ENCODE measurements at regions not wholly inside any gene's neighbourhood (a gene's known extent, or its start where the extent isn't known, plus 50 kb on each side); places are given as distances from the start of the nearest gene placed in this dataset.

DNA sequence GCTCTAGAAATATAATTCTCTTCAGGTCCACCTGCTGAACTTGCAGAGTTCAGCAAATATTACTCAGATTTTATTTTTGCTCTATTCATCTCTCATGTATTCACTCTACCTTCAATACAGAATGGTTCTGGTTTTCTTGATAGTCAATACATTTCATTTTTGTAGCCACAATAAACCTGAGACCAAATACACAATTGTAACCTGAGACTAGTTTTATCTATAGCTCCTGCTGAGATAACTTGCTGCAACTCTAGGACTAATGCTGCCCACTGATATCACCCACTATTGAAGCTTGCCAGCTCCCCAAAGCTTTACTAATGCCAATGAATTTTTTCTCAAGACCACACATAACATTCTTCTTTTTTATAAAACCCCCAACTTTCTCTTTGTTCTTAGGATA is 229.3 kb downstream of the NSUN3 start:
- TF ChIP-seq, protein P1, sequence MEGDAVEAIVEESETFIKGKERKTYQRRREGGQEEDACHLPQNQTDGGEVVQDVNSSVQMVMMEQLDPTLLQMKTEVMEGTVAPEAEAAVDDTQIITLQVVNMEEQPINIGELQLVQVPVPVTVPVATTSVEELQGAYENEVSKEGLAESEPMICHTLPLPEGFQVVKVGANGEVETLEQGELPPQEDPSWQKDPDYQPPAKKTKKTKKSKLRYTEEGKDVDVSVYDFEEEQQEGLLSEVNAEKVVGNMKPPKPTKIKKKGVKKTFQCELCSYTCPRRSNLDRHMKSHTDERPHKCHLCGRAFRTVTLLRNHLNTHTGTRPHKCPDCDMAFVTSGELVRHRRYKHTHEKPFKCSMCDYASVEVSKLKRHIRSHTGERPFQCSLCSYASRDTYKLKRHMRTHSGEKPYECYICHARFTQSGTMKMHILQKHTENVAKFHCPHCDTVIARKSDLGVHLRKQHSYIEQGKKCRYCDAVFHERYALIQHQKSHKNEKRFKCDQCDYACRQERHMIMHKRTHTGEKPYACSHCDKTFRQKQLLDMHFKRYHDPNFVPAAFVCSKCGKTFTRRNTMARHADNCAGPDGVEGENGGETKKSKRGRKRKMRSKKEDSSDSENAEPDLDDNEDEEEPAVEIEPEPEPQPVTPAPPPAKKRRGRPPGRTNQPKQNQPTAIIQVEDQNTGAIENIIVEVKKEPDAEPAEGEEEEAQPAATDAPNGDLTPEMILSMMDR (IDR thresholded peaks at IDR 0.05; ENCODE audit: control extremely low read depth in 1 of 3, insufficient read depth in 1 of 3, low read depth in 1 of 3, low read length in 3 of 3) = no peak
- no peak for TF ChIP-seq POLR2A (IDR thresholded peaks at IDR 0.05; ENCODE audit: control extremely low read depth in 1 of 2, low read depth in 2 of 2, low read length in 2 of 2)
- no peak for TF ChIP-seq ZNF274 (IDR thresholded peaks at IDR 0.05; ENCODE audit: borderline replicate concordance, extremely low read depth, low read length)
- TF ChIP-seq, protein P2, sequence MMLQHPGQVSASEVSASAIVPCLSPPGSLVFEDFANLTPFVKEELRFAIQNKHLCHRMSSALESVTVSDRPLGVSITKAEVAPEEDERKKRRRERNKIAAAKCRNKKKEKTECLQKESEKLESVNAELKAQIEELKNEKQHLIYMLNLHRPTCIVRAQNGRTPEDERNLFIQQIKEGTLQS (IDR thresholded peaks at IDR 0.05; ENCODE audit: insufficient read depth, low read depth, low read length) = no peak
- no peak for TF ChIP-seq KDM5A (IDR thresholded peaks at IDR 0.05; ENCODE audit: low read length)
- TF ChIP-seq BACH1 (IDR thresholded peaks at IDR 0.05; ENCODE audit: low read length) = no peak
- no peak for TF ChIP-seq GABPA (IDR thresholded peaks at IDR 0.05; ENCODE audit: borderline replicate concordance, insufficient read depth, low read length)
- TF ChIP-seq EZH2 (IDR thresholded peaks at IDR 0.05; ENCODE audit: low read depth, low read length, severe bottlenecking) = no peak
- TF ChIP-seq SIN3A (conservative IDR thresholded peaks at IDR 0.05 in 1 of 2, IDR thresholded peaks at IDR 0.05 in 1 of 2; ENCODE audit: low read depth in 1 of 2, low read length in 2 of 2) = no peak
- no peak for TF ChIP-seq KDM4A (IDR thresholded peaks at IDR 0.05; ENCODE audit: low read depth, low read length, severe bottlenecking)

All from H1 (cell line).